GM21825 (cell line): ENCODE measurements at regions not wholly inside any gene's neighbourhood (a gene's known extent, or its start where the extent isn't known, plus 50 kb on each side); places are given as distances from the start of the nearest gene placed in this dataset.
"Not testable (repeated sequence)": the region's sequence is repeated elsewhere in the genome, so short reads cannot be mapped to it uniquely, and the experiment has no call there.

Experiments
- ATAC-seq: cut with Tn5 transposase; IDR thresholded peaks from one replicate; pipeline ENCODE4 v1.9.1; 2021; ENCODE audit warnings: mild to moderate bottlenecking, moderate library complexity; ENCODE audit not compliant: unreplicated experiment

GRCh38 chr22:22296047-22296446 lies 51.5 kb downstream of the VPREB1 start:
- ATAC-seq = not testable (repeated sequence)

- ATAC-seq = not testable (repeated sequence)
Measured at GRCh38 chr22:22297159-22297793, 52.7 kb downstream of the VPREB1 start.

- peak; percentile 97 for ATAC-seq
Measured at GRCh38 chr22:22297794-22298653, 53.4 kb downstream of the VPREB1 start.

- not testable (repeated sequence) for ATAC-seq
Measured at GRCh38 chr22:22298654-22299009, 54.0 kb downstream of the VPREB1 start.

GRCh38 chr22:22300511-22300910 lies 55.9 kb downstream of the VPREB1 start:
- not testable (repeated sequence) for ATAC-seq

- ATAC-seq = not testable (repeated sequence)
Measured at GRCh38 chr22:22300946-22301345, 56.4 kb downstream of the VPREB1 start.

GRCh38 chr22:22316589-22316988 lies 72.0 kb downstream of the VPREB1 start:
- ATAC-seq = no peak

- no peak for ATAC-seq
Measured at GRCh38 chr22:22318723-22319465, 74.3 kb downstream of the VPREB1 start.

- not testable (repeated sequence) for ATAC-seq
Measured at GRCh38 chr22:22321743-22322611, 77.4 kb downstream of the VPREB1 start.

GRCh38 chr22:22322792-22323191 lies 78.2 kb downstream of the VPREB1 start:
- ATAC-seq = no peak

- ATAC-seq = no peak
Measured at GRCh38 chr22:22327723-22328122, 83.1 kb downstream of the VPREB1 start.

- ATAC-seq = no peak
Measured at GRCh38 chr22:22329792-22330191, 85.2 kb downstream of the VPREB1 start.

- not testable (repeated sequence) for ATAC-seq
Measured at GRCh38 chr22:22335640-22336039, 91.1 kb downstream of the VPREB1 start.

GRCh38 chr22:22336333-22336732 lies 91.7 kb downstream of the VPREB1 start:
- ATAC-seq = not testable (repeated sequence)

GRCh38 chr22:22338778-22339177 lies 94.2 kb downstream of the VPREB1 start:
- ATAC-seq = not testable (repeated sequence)

- no peak for ATAC-seq
Measured at GRCh38 chr22:22341736-22342135, 97.2 kb downstream of the VPREB1 start.

GRCh38 chr22:22342697-22343580 lies 98.4 kb downstream of the VPREB1 start:
- no peak for ATAC-seq

GRCh38 chr22:22343581-22344296 lies 99.2 kb downstream of the VPREB1 start:
- no peak for ATAC-seq

- no peak for ATAC-seq
Measured at GRCh38 chr22:22344430-22344829, 99.8 kb downstream of the VPREB1 start.
